BE2C (cell line): ENCODE measurements at regions not wholly inside any gene's neighbourhood (a gene's known extent, or its start where the extent isn't known, plus 50 kb on each side); places are given as distances from the start of the nearest gene placed in this dataset.
A peak's percentile ranks its signal among the peaks of the same experiment; 100 is the strongest.

Experiments
- DNase-seq: peaks from one replicate; pipeline ENCODE4 v3.0.0-alpha.2; 2020
- H3K27me3 ChIP-seq: fragments of 250-450 bp; sonication (Bioruptor Pico); 2 replicates; pipeline ENCODE4 v1.5.1; 2020; ENCODE audit warnings: mild to moderate bottlenecking
- H3K36me3 ChIP-seq: fragments of 250-450 bp; sonication (Bioruptor Pico); 2 replicates; pipeline ENCODE4 v1.5.1; 2020; ENCODE audit warnings: mild to moderate bottlenecking
- H3K4me1 ChIP-seq: fragments of 250-450 bp; sonication (Bioruptor Pico); 2 replicates; pipeline ENCODE4 v1.5.1; 2020
- H3K4me3 ChIP-seq: 2 replicates; pipeline ENCODE4 v1.5.1; 2011; ENCODE audit warnings: low read depth, low read length
- H3K9me3 ChIP-seq: fragments of 250-450 bp; sonication (Bioruptor Pico); 2 replicates; pipeline ENCODE4 v1.5.1; 2020
- TF ChIP-seq, protein P1 (sequence below): IDR thresholded peaks from 2 replicates; pipeline ENCODE4 v1.5.1; 2012; ENCODE audit warnings: mild to moderate bottlenecking, low read depth, low read length

GRCh38 chr2:147657086-147658000 is 187.5 kb upstream of the ACVR2A start:
- no peaks in the 10 kb centered on the region for H3K27me3 ChIP-seq
- H3K9me3 ChIP-seq: no peaks in the 10 kb centered on the region
- TF ChIP-seq, protein P1, sequence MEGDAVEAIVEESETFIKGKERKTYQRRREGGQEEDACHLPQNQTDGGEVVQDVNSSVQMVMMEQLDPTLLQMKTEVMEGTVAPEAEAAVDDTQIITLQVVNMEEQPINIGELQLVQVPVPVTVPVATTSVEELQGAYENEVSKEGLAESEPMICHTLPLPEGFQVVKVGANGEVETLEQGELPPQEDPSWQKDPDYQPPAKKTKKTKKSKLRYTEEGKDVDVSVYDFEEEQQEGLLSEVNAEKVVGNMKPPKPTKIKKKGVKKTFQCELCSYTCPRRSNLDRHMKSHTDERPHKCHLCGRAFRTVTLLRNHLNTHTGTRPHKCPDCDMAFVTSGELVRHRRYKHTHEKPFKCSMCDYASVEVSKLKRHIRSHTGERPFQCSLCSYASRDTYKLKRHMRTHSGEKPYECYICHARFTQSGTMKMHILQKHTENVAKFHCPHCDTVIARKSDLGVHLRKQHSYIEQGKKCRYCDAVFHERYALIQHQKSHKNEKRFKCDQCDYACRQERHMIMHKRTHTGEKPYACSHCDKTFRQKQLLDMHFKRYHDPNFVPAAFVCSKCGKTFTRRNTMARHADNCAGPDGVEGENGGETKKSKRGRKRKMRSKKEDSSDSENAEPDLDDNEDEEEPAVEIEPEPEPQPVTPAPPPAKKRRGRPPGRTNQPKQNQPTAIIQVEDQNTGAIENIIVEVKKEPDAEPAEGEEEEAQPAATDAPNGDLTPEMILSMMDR: no peak
- no peak for DNase-seq
- no peaks in the 10 kb centered on the region for H3K36me3 ChIP-seq
- no peaks in the 10 kb centered on the region for H3K4me1 ChIP-seq
- H3K4me3 ChIP-seq: no peak overlapping the region

DNA sequence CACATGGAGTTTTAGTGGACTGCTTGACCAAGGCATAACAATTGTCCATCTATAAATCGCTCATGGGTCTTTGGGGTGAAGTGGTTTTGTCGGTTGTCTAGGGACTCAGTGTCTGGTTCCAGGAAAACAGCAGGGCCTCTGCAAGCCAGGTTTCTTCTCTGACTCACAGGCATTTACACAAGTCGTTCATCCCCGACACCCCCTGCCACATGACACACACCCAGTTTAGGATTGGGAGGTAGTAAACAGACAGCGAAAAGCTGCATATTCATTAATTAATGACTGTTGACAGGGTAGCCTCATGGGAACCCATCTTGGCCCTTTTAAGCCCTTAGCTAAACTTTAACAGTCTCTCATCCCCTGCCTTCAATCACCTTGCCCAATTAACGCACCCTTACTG is 194.8 kb upstream of the ACVR2A start:
- Histone ChIP-seq H3K4me3 (no peak overlapping the region), H3K9me3 (no peaks in the 10 kb centered on the region), H3K4me1 (no peaks in the 10 kb centered on the region), H3K27me3 (no peaks in the 10 kb centered on the region), H3K36me3 (no peaks in the 10 kb centered on the region)
- TF ChIP-seq, protein P1: no peak
- no peak for DNase-seq

DNA sequence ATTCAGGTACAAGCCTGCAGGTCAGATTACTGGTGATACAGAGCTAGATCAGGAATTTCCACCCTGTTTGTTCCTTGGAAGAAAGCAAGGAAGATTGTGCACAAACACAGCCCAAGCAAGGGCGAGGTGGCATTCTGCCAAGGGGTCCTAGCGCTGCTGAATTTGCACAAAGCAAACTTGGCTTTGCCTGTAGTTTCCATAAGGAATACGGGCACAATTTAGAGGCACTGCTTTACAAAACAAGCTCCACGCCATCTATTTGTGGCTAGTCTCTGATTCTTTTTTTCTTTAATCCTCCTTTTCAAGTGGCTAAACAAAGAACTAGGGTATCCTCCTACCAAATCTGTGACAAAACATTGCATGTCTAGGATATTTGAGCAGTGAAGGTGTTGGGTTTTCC is 195.5 kb upstream of the ACVR2A start:
- Histone ChIP-seq H3K4me1 (no peaks in the 10 kb centered on the region), H3K36me3 (no peaks in the 10 kb centered on the region), H3K9me3 (no peaks in the 10 kb centered on the region), H3K27me3 (no peaks in the 10 kb centered on the region), H3K4me3 (no peak overlapping the region)
- TF ChIP-seq, protein P1: no peak
- peak; percentile 3 for DNase-seq

- no peaks in the 10 kb centered on the region for H3K4me1 ChIP-seq
- no peaks in the 10 kb centered on the region for H3K27me3 ChIP-seq
- H3K9me3 ChIP-seq: no peaks in the 10 kb centered on the region
- H3K36me3 ChIP-seq: no peaks in the 10 kb centered on the region
- DNase-seq: no peak
- TF ChIP-seq, protein P1: no peak
- H3K4me3 ChIP-seq: no peak overlapping the region
Measured at GRCh38 chr2:147648471-147648870, 196.4 kb upstream of the ACVR2A start.

DNA sequence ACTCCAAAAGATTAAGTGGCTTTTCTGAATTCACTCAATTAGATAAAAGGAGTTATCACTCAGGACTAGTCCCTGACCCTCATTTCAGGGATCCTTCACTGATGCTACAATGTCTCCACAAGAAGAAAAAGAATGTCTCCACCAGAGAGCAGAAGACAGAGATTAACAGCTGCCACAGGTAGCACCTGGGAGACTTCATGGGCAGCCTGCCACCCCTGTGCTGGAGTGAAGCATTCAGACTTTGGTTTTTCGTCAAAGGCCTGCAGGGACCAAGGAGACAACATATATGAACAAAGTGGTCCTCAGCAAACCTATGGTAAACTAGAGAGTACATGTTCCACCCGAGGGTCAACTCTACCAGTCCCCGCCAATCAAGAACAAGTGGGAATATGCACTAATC is 197.0 kb upstream of the ACVR2A start:
- no peak for DNase-seq
- no peaks in the 10 kb centered on the region for H3K4me1 ChIP-seq
- H3K36me3 ChIP-seq: no peaks in the 10 kb centered on the region
- no peaks in the 10 kb centered on the region for H3K9me3 ChIP-seq
- TF ChIP-seq, protein P1: no peak
- no peaks in the 10 kb centered on the region for H3K27me3 ChIP-seq
- H3K4me3 ChIP-seq: no peak overlapping the region

DNA sequence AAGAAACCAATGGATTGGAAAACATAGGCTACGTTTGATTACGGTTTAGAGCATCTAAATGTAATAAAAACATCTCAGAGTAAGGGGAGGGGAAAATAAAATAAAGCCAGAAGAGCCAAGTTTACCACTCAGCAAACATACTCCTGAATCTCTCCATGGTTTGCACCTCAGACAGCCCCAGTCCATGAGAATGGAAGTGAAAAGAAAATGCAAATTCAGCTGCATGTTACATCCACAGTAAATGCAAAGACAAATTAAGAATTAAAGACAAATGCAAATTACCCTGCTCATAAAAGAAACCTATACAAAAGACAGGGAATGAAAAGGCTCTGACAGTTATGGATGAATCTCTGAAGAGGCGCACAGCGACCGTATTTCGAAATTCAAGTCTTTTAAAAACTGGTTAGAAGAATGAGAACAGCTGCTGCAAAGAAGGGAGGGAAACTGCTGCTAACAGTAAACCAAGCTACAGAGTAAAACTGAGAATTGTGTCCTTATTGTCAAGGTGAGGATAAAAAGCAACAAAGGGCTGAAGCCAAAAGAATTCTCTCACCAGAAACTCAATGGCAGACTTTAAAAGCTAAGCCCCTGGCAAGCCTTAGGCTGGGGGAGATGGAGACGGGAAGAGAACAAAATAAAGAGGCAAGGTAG is 197.9 kb upstream of the ACVR2A start:
- no peak for DNase-seq
- Histone ChIP-seq H3K4me3 (no peak overlapping the region), H3K27me3 (no peaks in the 10 kb centered on the region), H3K9me3 (no peaks in the 10 kb centered on the region), H3K36me3 (no peaks in the 10 kb centered on the region), H3K4me1 (no peaks in the 10 kb centered on the region)
- TF ChIP-seq, protein P1: no peak
